ENCODE measurements at regions not wholly inside any gene's neighbourhood (a gene's known extent, or its start where the extent isn't known, plus 50 kb on each side); places are given as distances from the start of the nearest gene placed in this dataset.

GRCh38 chr10:93154531-93154930 lies 80.8 kb downstream of the CYP26A1 start:
- Histone ChIP-seq H3K9me3 (ENCODE audit: control insufficient read depth in 4 of 4, low read length in 3 of 4) (peaks cover 0 to 3% (median 0%) of the 10 kb centered on the region in 4 donors), H3K4me3 (ENCODE audit: low read depth in 1 of 3, low read length in 3 of 3) (no peak overlapping the region), H3K36me3 (ENCODE audit: control insufficient read depth in 4 of 4, insufficient read depth in 3 of 4, low read depth in 1 of 4, low read length in 3 of 4) (no peaks in the 10 kb centered on the region), H3K27me3 (ENCODE audit: control insufficient read depth in 4 of 4, insufficient read depth in 4 of 4, low read length in 3 of 4) (no peaks in the 10 kb centered on the region), H3K27ac (ENCODE audit: low read depth in 1 of 2, low read length in 2 of 2) (no peak overlapping the region), H3K9ac (ENCODE audit: low read depth in 1 of 2, low read length in 2 of 2) (no peak overlapping the region), H3K4me1 (ENCODE audit: control insufficient read depth in 4 of 4, insufficient read depth in 4 of 4, low read length in 3 of 4) (no peaks in the 10 kb centered on the region)
- TF ChIP-seq HNF4A (conservative IDR thresholded peaks at IDR 0.05) (no peak), NR2F2 (IDR thresholded peaks at IDR 0.05) (no peak), MAX (IDR thresholded peaks at IDR 0.05) (no peak), CTCF (IDR thresholded peaks at IDR 0.05; ENCODE audit: low read depth, low read length, missing input control) (no peak), FOXA2 (IDR thresholded peaks at IDR 0.05) (no peak), RAD21 (IDR thresholded peaks at IDR 0.05) (no peak), FOXA1 (IDR thresholded peaks at IDR 0.05) (no peak), RXRA (IDR thresholded peaks at IDR 0.05) (no peak)
- no peak for DNase-seq (ENCODE audit: low spot score)

- Histone ChIP-seq H3K27ac (ENCODE audit: low read depth in 1 of 2, low read length in 2 of 2) (no peak overlapping the region), H3K4me3 (ENCODE audit: low read depth in 1 of 3, low read length in 3 of 3) (no peak overlapping the region), H3K36me3 (ENCODE audit: control insufficient read depth in 4 of 4, insufficient read depth in 3 of 4, low read depth in 1 of 4, low read length in 3 of 4) (no peaks in the 10 kb centered on the region), H3K4me1 (ENCODE audit: control insufficient read depth in 4 of 4, insufficient read depth in 4 of 4, low read length in 3 of 4) (peaks cover 0 to 2% (median 0%) of the 10 kb centered on the region in 4 donors), H3K9me3 (ENCODE audit: control insufficient read depth in 4 of 4, low read length in 3 of 4) (peaks cover 0 to 1% (median 0%) of the 10 kb centered on the region in 4 donors), H3K9ac (ENCODE audit: low read depth in 1 of 2, low read length in 2 of 2) (no peak overlapping the region), H3K27me3 (ENCODE audit: control insufficient read depth in 4 of 4, insufficient read depth in 4 of 4, low read length in 3 of 4) (no peaks in the 10 kb centered on the region)
- no peak for DNase-seq (ENCODE audit: low spot score)
- WGBS = 98% methylated on average over 1 of the region's 1 CpG
- TF ChIP-seq YY1 (IDR thresholded peaks at IDR 0.05) (no peak), MAX (IDR thresholded peaks at IDR 0.05) (no peak), SP1 (IDR thresholded peaks at IDR 0.05) (no peak)
Observed at GRCh38 chr10:93160140-93160539, 86.4 kb downstream of the CYP26A1 start.

- no peak overlapping the region for H3K9ac ChIP-seq (ENCODE audit: low read depth in 1 of 2, low read length in 2 of 2)
- no peak overlapping the region for H3K27ac ChIP-seq (ENCODE audit: low read depth in 1 of 2, low read length in 2 of 2)
- DNase-seq (ENCODE audit: low spot score) = no peak
- TF ChIP-seq GABPA (IDR thresholded peaks at IDR 0.05 in 1 of 2, conservative IDR thresholded peaks at IDR 0.05 in 1 of 2) = no peak
- no peak for TF ChIP-seq FOXA1 (IDR thresholded peaks at IDR 0.05)
- no peak for TF ChIP-seq NR2F2 (IDR thresholded peaks at IDR 0.05)
- TF ChIP-seq CTCF (IDR thresholded peaks at IDR 0.05; ENCODE audit: low read depth, low read length, missing input control) = no peak
- no peak for TF ChIP-seq FOXA2 (IDR thresholded peaks at IDR 0.05)
- no peak for TF ChIP-seq HNF4A (conservative IDR thresholded peaks at IDR 0.05)
- TF ChIP-seq ZBTB33 (IDR thresholded peaks at IDR 0.05) = no peak
- no peak for TF ChIP-seq TAF1 (conservative IDR thresholded peaks at IDR 0.05)
- no peak for TF ChIP-seq MAX (IDR thresholded peaks at IDR 0.05)
- no peak for TF ChIP-seq YY1 (IDR thresholded peaks at IDR 0.05)
- TF ChIP-seq ATF3 (IDR thresholded peaks at IDR 0.05) = no peak
- TF ChIP-seq SP1 (IDR thresholded peaks at IDR 0.05) = no peak
- no peak for TF ChIP-seq JUND (IDR thresholded peaks at IDR 0.05)
- TF ChIP-seq EGR1 (IDR thresholded peaks at IDR 0.05; ENCODE audit: low read depth in 2 of 2) = no peak
- peaks cover 0 to 9% (median 1%) of the 10 kb centered on the region in 4 donors for H3K4me1 ChIP-seq (ENCODE audit: control insufficient read depth in 4 of 4, insufficient read depth in 4 of 4, low read length in 3 of 4)
- 85% methylated on average over 7 of the region's 7 CpGs for WGBS
- no peaks in the 10 kb centered on the region for H3K36me3 ChIP-seq (ENCODE audit: control insufficient read depth in 4 of 4, insufficient read depth in 3 of 4, low read depth in 1 of 4, low read length in 3 of 4)
- H3K4me3 ChIP-seq (ENCODE audit: low read depth in 1 of 3, low read length in 3 of 3) = no peak overlapping the region
- peaks cover 0 to 1% (median 0%) of the 10 kb centered on the region in 4 donors for H3K9me3 ChIP-seq (ENCODE audit: control insufficient read depth in 4 of 4, low read length in 3 of 4)
- no peaks in the 10 kb centered on the region for H3K27me3 ChIP-seq (ENCODE audit: control insufficient read depth in 4 of 4, insufficient read depth in 4 of 4, low read length in 3 of 4)
Observed at GRCh38 chr10:93160829-93161228, 87.1 kb downstream of the CYP26A1 start.

Data from liver (tissue), 8 donors.